ENCODE measurements at regions not wholly inside any gene's neighbourhood (a gene's known extent, or its start where the extent isn't known, plus 50 kb on each side); places are given as distances from the start of the nearest gene placed in this dataset.

DNA sequence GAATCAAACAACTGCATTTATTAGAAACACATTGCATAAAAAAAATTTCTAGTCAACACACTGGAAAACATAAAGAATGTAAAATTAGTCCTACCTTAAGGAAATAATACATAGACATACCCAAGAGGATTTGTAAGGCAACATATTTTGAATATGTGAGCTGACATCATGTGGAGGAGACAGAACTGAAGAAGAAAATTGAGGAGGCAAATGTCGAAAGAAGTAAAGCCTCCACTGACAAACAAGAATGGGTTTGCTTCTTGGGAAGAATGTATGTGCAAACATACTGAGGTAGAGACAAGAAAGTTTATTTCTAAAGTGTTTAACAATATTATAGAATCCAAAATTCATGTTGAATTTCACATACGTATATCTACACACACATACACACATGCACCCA lies 363.0 kb upstream of the PDE4D start:
- DNase-seq: no peak

- DNase-seq: no peak
Observed at GRCh38 chr5:60248901-60249300, 355.4 kb upstream of the PDE4D start.

DNA sequence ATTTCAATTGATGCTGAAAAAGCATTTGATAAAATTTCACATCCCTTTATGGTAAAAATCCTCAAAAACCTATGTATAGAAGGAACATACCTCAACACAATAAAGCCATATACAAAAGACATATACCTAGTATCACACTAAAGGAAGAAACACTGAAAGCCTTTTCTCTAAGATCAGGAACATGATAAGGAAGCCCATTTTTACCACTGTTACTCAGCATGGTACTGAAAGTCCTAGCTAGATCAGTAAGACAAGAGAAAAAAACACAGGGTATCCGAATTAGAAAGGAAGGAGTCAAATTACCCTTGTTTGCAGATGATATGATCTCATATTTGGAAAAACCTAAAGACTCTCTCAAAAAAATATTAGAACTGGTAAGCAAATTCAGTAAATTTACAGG lies 350.2 kb upstream of the PDE4D start:
- DNase-seq: no peak

- no peak for DNase-seq
Observed at GRCh38 chr5:60232036-60232795, 338.7 kb upstream of the PDE4D start.

GRCh38 chr5:60230456-60230855 lies 336.9 kb upstream of the PDE4D start:
- DNase-seq: no peak

DNA sequence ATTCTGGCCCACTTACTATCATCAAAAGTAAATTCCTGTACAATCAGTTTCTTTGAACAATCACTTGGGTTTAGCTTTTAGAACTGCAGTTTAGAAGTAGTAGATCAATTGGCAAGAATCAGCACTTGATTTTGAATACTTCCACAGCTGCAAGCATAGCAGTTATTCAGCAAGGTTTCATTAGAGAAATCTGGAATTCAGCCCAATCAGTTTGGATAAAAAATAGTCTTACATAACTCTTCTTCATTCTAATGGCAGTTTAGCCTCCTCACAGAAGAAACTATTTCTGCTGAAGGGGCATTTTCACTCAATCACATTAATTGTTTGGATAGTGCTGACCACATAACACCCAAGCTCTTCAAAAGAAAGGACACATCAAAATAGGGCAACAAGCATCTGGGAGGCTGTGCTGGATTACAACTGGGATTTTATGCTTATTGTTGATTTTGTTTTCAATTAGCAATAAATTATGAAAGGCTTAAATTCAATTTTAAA lies 336.2 kb upstream of the PDE4D start:
- no peak for DNase-seq

DNA sequence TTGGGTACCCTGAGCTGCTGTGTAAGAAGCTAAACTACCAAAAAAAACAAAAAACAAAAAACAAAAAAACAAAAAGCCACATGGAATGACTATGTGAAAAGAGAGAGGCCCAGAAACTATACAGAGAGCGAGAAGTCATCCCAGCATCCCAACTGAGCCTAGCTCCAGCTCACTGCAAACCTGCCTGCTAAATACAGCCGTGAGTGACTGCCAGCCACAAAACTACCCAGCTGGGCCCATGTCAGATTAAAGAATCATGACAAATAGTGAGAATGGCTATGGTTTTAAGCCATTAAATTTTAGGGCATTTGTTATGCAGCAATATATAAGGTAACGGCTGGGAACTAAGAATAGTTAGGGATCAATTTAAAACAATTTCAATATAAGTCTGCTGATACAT lies 335.1 kb upstream of the PDE4D start:
- DNase-seq: no peak

DNA sequence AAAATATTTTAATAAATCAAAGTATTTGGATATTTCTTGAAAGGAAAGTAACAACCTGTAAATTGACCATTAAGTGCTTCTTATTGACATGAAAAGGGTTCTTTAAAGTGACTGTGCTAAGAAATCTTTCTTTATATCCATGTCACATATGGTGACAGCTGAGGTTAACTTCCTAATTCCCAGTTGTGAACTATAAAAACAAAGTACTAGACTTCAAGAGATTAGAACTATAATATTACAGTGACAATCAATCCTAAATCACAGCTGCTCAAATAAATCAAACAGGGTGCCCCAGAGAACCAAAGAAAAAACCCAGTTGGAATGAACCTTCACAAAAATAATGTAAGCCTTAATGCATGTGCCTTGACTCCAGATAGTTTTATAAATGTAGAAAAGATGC lies 332.6 kb upstream of the PDE4D start:
- peak; percentile 12 for DNase-seq

- peak; percentile 57 for DNase-seq
Observed at GRCh38 chr5:60223342-60223741, 329.8 kb upstream of the PDE4D start.

- no peak for DNase-seq
Observed at GRCh38 chr5:60219921-60220320, 326.4 kb upstream of the PDE4D start.

- no peak for DNase-seq
Observed at GRCh38 chr5:60210810-60211209, 317.3 kb upstream of the PDE4D start.

DNA sequence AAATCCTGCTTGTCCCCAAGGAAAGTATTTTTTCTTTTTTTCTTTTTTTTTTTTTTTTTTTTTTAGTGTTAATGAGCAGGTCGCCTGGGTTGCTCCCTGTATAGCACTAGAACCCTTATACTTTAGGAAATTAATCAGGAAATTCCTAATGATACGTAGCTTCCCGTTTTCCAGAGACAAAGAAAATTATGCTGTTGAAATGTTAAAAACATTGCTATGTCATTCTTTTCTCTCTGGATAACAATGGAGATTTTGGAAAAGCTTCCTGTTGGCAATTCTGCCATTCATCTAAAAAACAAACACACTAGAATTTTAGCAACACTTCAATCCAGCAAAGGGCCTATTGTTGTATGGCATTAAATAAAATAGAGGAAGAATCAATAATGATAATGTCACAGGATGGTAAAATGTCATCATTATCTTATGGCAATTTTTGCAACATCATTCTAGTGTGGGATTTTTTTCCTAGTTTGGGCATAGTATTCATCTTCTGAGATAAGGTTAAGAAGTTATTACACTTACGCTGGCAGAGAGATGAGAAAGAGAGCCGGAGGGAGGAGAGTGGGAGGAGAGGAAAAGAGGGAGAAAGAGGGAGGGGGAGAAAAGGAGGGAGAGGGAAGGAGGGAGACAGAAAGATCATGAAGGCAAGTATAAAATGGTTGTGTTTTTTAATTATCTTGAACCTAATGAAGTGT lies 315.8 kb upstream of the PDE4D start:
- DNase-seq: no peak

DNA sequence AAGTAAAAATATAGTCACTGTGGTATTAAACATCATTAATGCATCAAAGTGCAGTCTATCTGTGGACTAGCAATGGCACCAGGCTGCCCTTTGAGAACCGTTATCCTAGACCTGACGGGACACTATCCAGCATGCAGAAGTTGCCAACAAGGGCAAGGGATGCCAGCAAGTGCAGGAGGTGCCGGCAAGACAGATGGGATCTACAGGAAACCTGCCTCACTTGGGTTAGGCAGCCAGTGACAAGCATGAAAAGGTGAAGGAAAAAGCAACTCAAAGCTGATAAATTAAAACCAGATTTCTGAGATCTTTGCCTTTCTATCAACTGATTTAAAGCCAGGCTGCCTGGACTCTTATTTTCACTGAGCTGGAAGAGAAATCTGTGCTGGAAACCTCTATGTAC lies 315.2 kb upstream of the PDE4D start:
- no peak for DNase-seq

DNA sequence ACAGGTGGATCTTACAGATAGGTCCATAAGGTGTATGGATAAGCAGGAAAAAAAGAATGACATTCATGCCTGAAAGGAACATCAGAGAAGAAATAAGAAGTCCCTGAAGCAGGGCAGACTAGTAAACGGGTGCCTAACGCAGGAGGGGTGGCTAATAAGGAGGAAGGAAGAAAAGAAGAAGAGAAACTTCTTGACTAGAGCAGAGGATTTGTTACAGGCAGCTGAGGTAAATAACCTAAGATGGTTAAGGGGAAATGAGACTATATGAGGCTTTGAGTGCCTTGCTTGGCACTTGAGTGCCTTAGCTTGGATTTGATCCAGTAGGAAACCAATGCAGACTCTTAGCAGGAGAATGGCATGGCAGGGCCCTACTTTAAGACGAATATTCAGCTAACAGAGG lies 313.5 kb upstream of the PDE4D start:
- peak; percentile 37 for DNase-seq

- DNase-seq: no peak
Observed at GRCh38 chr5:60206234-60206633, 312.7 kb upstream of the PDE4D start.

- no peak for DNase-seq
Observed at GRCh38 chr5:60205071-60205470, 311.5 kb upstream of the PDE4D start.

- DNase-seq: no peak
Observed at GRCh38 chr5:60196385-60197113, 303.0 kb upstream of the PDE4D start.

GRCh38 chr5:60195551-60195950 lies 302.0 kb upstream of the PDE4D start:
- DNase-seq: no peak

DNA sequence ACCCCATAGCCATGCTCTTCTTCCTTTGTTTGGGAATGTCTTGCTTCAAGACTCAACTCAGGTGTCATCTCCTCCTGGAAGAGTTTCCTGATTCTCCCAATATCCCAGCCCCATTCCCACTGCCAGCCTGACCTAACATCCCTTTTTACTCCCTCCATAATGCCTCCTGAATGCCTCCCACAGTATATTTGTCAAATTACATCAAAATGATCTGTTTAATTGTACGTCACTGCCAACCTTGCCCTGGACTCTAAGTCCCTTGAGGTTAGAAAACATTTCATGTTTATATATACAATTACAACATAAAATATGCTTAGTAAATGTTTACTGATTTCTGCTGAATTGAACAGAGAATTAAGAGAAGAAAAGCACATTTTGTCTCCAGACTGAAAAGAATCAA lies 301.6 kb upstream of the PDE4D start:
- DNase-seq: no peak

DNA sequence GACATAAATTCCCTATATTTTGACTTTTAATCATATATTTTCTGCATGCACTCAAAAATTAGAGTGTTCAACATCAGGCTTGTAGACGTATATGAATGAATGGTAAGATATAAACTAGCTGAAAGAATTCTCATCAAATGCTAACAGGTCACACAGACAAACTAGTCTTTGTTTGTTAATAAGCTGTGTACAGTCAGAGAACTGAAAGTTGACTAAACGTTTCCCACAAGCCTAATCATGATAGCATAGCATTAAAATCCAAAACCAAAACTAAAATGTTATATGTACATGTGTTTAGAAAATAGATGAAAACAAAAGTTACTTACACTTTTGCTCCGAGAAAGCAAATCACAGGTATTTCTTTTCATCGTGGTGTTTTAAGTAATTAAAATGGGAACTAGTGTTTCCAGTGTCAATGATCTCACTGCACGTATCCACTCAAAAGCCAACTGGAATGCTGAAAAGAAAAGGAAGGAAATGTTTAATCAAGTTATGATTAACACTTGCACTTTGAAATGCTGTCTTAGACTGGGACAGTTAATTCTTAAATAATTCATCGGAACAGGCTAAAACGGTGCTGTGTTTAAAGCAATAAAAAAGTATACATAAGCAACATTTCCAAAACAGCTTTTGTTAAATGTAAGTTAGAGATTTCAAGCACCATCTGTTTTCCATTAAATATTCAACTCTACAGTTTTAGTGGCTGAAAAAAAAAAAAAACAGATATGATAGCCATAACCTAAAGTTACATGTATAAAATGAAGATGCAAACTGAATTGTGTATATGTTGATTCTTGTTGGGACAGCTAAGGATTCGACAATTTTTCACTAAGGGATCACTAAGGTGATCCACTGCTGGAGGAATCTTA lies 291.9 kb upstream of the PDE4D start:
- no peak for DNase-seq

GRCh38 chr5:60184606-60185005 lies 291.1 kb upstream of the PDE4D start:
- no peak for DNase-seq

DNA sequence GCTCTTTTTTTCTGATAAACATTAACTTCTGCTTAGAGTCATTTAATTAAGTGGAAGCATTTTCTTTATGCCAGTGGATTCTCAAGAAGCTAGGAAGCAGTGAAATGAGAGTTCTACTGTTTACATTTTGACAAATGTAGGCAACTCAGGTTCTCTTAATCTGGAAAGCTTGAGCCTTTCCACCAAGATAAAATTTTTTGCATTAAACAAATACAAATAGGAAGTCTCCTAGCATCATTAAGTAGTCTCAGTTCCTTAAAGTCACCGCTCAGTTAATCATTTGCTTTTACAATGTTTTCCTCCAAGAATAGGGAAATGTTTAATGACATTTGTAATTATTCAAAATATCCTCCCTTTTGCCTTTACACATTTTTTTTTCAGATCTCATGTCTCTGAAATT lies 290.4 kb upstream of the PDE4D start:
- no peak for DNase-seq

DNA sequence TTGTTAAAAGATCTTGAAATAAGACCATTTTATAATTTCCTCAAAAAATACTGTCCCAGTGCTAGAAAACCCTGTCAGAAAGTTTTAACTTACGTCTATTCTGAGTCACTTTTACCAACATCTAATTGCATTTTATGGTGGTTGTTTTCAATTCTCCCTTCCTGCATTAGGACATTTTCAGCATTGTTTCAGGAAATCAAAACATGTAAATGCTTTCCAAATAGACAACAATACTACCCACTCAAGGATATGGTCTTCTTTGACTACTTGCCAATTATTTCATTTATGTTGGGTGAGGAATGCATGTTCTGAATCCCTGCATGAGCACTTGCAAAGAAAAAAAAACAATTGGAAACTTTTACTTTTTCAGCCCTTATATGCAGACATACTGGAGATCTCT lies 284.6 kb upstream of the PDE4D start:
- no peak for DNase-seq
